T47D (cell line): ENCODE measurements at regions not wholly inside any gene's neighbourhood (a gene's known extent, or its start where the extent isn't known, plus 50 kb on each side); places are given as distances from the start of the nearest gene placed in this dataset.
"Not testable (repeated sequence)": the region's sequence is repeated elsewhere in the genome, so short reads cannot be mapped to it uniquely, and the experiment has no call there.

Experiments used
- DNase-seq, 2 experiments: peaks; one replicate each; pipeline versions ENCODE4 v3.0.0 to v3.0.0-alpha.2; 2011 to 2012; ENCODE audit warnings: low read depth in 1 of 2, low spot score in 1 of 2
- JUND ChIP-seq: IDR thresholded peaks from 2 replicates; pipeline ENCODE4 v1.6.1; 2012; ENCODE audit warnings: low read depth
- in situ Hi-C: cut with HindIII; loops from 2 replicates; pipeline ENCODE4 v1.10.0; 2016; ENCODE audit warnings: low sequenced_read_pairs, low pct_unique_long_range_greater_than_20kb

DNA sequence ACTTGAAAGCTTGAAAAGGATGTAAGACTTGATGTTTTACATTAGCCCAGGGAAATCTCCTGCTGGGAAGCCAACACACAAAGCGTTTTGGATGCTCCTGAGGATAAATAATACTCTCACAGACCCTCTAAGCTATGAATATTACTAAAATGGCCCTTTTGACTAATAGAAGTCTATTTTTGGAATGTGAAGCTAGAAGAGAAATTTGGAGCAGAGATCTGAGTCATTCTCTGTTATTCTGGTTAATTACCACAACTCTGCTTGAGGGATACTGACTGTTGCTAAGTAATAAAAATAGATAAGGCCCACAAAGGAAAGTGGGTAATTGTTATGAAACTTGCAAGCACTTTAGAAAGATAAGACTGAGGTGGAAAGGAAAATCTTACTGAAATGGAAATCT, 346.2 kb upstream of the STXBP6 start:
- in situ Hi-C loops: no loop called here
- TF ChIP-seq JUND: no peak
- DNase-seq: no peak

DNA sequence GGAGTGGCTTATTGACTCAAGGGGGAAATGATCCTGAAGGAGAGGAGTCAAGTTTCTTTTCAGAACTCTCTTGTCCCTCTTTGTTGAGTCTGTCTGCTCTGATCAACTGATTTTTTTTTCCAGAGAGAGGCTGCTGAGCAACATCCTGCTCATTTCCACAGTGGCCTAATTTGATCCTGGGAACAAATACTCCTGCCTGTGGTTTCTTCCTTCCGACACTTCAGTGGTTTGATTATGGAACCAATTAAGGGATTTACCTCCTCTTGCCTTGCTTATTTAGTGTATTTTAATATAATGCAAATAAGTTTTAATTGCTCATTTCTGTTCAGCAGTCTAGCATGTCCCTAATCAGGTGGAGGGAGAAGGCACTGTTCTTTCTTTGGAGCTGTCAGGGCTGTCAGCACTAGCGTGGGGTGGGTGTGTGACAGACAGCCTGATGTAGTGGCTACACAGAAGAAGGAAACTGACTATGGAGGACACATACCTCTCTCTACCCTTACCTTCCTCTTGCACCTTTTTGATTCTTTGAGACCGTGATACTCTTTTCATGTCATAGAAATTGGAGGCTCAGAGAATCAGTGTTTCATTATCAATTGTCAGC, 344.9 kb upstream of the STXBP6 start:
- TF ChIP-seq JUND: no peak
- DNase-seq: no peak
- in situ Hi-C loops: no loop called here

DNA sequence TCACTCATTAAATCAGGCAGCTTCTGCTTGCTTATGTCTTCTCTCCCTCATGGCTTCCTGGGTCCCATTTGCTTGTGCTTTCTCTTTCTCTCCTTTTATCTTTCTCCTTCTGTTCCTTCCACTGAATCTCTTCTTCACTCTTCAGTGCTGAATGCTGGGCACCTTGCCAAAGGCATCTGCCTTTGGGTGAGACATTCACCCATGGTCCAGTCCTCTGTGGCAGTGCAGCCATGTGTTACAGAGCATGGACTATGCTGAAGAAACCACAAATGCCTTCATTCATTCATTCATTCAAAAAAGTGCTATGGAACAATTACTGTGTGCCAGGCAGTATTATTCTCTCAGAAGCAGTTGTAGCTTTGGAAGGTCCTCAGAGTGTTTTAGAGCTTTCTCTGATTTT, 344.4 kb upstream of the STXBP6 start:
- TF ChIP-seq JUND: no peak
- in situ Hi-C loops: no loop called here
- DNase-seq: no peak

DNA sequence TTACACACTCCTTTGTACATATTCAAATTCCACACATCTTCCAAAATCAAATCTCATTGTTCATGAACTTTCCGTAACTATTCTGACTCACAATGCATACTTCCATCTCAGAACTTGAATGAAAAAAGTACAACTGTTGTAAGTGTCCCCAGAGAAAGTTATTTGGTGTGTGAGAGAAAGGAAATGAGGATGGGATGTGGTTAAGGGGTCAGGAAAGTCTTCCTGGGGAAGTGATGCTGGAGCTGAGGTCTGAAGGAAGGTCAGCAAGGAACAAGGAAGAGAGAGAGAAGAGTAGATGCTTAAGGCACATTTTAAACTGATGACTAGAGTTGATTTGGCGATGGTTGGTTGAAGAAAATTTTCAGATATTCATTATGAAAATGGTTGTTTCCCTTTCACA, 340.0 kb upstream of the STXBP6 start:
- no peak for TF ChIP-seq JUND
- in situ Hi-C loops: no loop called here
- no peak for DNase-seq

DNA sequence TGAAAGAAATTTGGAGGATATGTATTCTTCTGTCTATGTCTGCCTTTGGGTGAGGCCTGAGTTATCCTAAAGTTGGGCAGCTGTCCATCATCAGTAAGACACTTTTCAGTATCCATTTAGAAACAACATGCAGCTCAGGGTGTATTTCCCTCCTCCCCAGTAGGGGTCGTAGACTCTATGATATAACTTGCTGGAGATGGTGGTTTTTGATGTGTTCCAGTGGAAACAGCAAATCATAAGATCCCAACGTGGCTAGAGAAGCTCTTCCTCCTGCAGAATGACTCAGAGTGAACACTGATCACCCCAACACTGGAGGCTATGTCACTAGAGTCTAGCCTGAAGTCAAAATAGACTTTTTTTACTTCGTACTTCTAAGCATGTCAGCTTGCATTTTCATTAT, 331.6 kb upstream of the STXBP6 start:
- no peak for TF ChIP-seq JUND
- in situ Hi-C loops: no loop called here
- peak in 1 of 2 experiments; percentile 49 for DNase-seq

DNA sequence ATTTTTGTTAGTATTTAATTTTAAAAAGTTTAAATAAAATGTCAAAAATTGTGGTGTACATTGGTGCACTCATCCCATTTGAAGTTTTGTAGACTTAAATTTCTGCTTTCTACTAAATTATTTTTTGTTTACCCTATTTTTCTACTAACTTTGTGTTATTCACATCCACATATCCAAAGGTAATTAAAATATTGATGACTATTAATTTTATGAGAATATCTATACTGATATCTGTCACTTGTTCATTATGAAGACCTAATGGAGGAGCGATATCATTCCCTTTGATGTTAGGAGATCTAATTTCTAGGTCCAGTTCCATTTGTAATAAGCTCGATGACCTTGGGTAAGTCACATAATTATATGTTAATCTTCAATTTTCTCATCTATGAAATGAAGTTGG, 325.7 kb upstream of the STXBP6 start:
- TF ChIP-seq JUND: no peak
- in situ Hi-C loops: no loop called here
- DNase-seq: no peak

DNA sequence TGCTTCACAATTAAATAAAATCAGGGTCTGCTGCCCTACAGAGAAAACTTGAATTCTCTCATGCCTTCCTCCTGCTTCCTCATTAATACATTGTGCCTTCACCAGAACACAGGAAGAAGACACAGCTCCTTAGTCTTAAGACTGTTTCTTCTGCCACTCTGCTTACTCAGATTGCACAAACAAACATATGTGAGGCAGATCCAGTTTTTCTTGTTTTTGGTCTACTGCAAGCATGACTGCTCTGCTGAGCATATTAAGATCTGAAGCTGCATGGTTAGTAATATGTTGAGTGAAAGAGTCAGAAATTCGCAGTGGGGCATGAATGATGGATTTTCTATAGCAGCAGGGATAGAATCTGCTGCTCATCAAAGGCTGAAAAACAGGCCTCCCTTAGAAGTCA, 321.1 kb upstream of the STXBP6 start:
- DNase-seq: peak; percentile 62 to 90
- in situ Hi-C loops: no loop called here

DNA sequence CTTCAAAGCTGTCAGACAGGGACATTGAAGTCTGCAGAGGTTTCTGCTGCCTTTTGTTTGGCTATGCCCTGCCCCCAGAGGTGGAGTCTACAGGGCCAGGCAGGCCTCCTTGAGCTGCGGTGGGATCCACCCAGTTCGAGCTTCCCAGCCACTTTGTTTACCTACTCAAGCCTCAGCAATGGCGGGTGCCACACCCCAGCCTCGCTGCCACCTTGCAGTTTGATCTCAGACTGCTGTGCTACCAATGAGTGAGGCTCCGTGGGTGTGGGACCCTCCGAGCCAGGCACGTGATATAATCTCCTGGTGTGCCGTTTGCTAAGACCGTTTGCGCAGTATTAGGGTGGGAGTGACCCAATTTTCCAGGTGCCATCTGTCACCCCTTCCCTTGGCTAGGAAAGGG, 320.1 kb upstream of the STXBP6 start:
- DNase-seq, in situ Hi-C loops: not testable (repeated sequence)

More for the DNA sequence above, 321.1 kb upstream of the STXBP6 start:
- peak; percentile 37; the same call in 1 of the 2 replicates for TF ChIP-seq JUND

DNA sequence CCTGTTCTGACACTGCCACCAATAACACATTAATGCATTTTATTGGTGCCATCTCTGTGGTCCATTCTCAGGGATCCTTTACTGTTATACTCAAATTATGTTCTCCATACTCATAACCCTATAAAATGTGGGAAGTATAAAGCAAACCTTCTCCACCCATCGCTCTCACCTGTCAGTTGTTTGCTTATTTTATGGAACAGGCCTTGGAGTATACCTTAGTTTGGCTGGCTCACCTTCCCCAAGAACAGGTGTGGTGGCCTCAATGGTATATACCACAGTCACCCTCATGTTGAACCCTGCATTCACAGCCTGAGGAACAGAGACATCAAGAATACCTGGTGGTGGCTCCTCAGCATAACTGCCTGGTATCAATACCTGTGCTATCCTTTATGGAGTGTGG, 308.4 kb upstream of the STXBP6 start:
- in situ Hi-C loops: no loop called here
- no peak for TF ChIP-seq JUND
- no peak for DNase-seq

DNA sequence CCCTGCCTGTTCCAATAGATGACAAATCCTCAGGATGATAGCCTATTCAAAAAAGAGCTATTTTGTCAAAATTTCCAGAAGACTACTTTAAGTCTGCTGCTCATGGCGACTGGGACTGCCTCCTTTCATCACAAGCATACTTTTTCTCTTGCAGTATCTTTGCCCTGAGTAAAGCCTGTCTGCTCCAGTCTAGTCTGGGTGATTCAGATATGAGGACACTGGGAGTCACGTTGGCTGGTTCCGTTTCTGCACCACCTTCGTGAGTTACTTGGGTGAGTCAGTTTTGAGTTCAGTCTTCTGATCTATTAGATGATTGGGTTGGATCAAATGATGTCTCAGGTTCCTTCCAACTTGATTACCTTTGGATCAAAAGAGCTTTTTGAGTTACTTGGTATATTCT, 301.3 kb upstream of the STXBP6 start:
- DNase-seq: no peak
- in situ Hi-C loops: no loop called here
- TF ChIP-seq JUND: no peak

DNA sequence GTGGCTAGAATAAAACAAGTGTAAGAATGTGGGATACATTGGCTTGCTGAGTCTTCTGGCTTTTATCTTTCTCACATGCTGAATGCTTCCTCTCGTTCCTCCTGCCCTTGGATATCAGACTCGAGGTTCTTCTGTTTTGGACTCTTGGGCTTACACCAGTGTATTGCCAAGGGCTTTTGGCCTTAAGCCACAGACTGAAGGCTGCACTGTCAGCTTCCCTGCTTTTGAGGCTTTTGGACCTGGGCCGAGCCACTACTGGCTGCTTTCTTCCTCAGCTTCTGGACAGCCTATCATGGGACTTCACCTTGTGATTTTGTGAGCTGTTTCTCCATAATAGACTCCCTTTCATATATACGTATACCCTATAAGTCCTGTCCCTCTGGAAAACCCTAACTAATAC, 300.9 kb upstream of the STXBP6 start:
- in situ Hi-C loops: no loop called here
- DNase-seq: no peak
- TF ChIP-seq JUND: no peak

DNA sequence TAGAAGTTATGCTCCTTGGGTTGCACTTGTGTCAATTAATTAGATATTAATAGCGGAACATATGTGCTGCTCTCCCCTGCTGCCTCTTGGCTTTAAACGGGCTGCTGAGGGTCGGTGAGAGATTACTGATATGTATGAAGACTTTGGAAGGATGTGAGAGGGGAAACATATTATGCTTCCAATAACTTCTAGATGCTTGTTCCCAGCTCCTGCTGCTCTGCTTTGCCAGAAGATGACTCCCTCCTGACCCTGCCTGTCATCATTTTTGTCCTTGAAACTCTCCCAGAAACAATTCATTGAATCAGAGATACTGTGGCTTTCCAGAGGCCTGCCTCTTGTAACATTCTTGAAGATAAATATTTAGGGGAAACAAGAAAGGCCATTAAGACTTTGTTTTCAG, 300.1 kb upstream of the STXBP6 start:
- TF ChIP-seq JUND: no peak
- no peak for DNase-seq
- in situ Hi-C loops: no loop called here

DNA sequence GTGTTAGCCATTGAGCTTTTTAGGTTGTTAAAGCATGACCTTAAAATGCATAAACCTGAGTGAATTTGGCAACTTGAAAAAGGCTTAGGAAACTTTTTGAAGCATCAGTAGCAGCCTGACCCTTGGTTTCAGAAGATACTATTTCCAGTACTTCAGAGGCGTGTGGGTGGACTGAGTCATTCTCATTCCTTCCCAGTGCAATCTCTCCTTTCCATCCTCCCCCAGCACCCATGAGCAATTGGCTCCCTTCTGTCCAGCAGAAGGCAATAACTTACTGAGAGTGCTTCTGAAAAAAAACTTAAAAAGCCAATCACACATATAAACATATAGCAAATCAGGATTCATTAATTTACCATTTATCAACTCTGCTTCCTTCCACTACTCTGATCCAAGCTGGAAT, 299.3 kb upstream of the STXBP6 start:
- no peak for TF ChIP-seq JUND
- in situ Hi-C loops: no loop called here
- DNase-seq: no peak

DNA sequence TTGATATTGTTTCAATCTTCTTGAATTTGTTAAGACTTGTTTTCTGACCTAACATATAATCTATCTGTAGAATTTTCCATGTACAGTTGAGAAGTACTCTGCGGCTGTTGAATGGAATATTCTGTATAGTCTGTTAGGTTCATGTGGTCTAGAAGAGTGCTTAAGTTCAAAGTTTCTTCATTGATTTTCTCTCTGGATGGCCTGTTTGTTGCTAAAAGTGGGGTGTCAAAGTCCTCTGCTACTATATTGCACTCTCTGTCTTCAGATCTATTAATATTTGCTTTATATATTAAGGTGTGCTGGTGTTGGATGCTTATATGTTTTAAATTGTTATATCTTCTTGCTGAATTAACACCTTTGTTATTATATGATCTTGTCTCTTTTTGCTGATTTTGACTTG, 290.9 kb upstream of the STXBP6 start:
- TF ChIP-seq JUND: no peak
- in situ Hi-C loops: no loop called here
- no peak for DNase-seq
